Transverse colon (tissue), 4 donors: ENCODE measurements at regions not wholly inside any gene's neighbourhood (a gene's known extent, or its start where the extent isn't known, plus 50 kb on each side); places are given as distances from the start of the nearest gene placed in this dataset.
A peak's percentile ranks its signal among the peaks of the same experiment; 100 is the strongest.

Source experiments
- DNase-seq: peaks from one replicate; pipeline ENCODE4 v3.0.0-alpha.2; 2019
- H3K27ac ChIP-seq, 4 donors: fragments of 200-600 bp; sonication (generic); 2 replicates each; pipeline ENCODE4 v1.5.1; 2016 to 2018; ENCODE audit warnings: inconsistent platforms in 4 of 4
- H3K27me3 ChIP-seq: fragments of 200-600 bp; sonication (generic); 2 replicates; pipeline ENCODE4 v1.5.1; 2017; ENCODE audit warnings: inconsistent platforms
- H3K36me3 ChIP-seq, 4 donors: fragments of 200-600 bp; sonication (generic); 2 replicates each; pipeline ENCODE4 v1.5.1; 2017 to 2019; ENCODE audit warnings: inconsistent platforms in 4 of 4
- H3K4me1 ChIP-seq, 4 donors: fragments of 200-600 bp; sonication (generic); 2 replicates each; pipeline ENCODE4 v1.5.1; 2017 to 2020; ENCODE audit warnings: inconsistent platforms in 4 of 4
- H3K4me3 ChIP-seq, 4 donors: fragments of 200-600 bp; sonication (generic); 1 replicate in 1 of 4; 2 replicates in 3 of 4; pipeline versions ENCODE4 v1.5.1 to v1.6.1; 2017 to 2019; ENCODE audit warnings: inconsistent platforms in 4 of 4
- H3K9me3 ChIP-seq, 2 donors: fragments of 200-600 bp; sonication (generic); 2 replicates each; pipeline ENCODE4 v1.5.1; 2017 to 2019; ENCODE audit warnings: inconsistent platforms in 2 of 2
- CTCF ChIP-seq, 5 experiments: fragments of 200-600 bp in 3 of 5; fragments of 450-650 bp in 2 of 5; sonication (generic) in 3 of 5; IDR thresholded peaks; 1 replicate in 2 of 5; 2 replicates in 3 of 5; pipeline ENCODE4 v1.5.1; 2016 to 2017; ENCODE audit warnings: antibody characterized with exemption in 5 of 5, inconsistent platforms in 3 of 5, mild to moderate bottlenecking in 2 of 5, moderate library complexity in 1 of 5
- EP300 ChIP-seq: sonication (generic); formaldehyde crosslinking; IDR thresholded peaks from one replicate; pipeline ENCODE4 v1.6.1; 2017; ENCODE audit warnings: antibody characterized with exemption, low read depth
- POLR2A ChIP-seq: fragments of 450-650 bp; IDR thresholded peaks from one replicate; pipeline ENCODE4 v1.6.1; 2016; ENCODE audit warnings: antibody characterized with exemption, mild to moderate bottlenecking, moderate library complexity
- POLR2AphosphoS5 ChIP-seq, 3 donors: sonication (generic); formaldehyde crosslinking; IDR thresholded peaks; one replicate each; pipeline ENCODE4 v1.6.1; 2016; ENCODE audit warnings: antibody characterized with exemption in 3 of 3
- WGBS, 2 donors: methylation state at CpG; one replicate each; pipeline ENCODE4 v1.1.5; 2018; ENCODE audit warnings: low coverage in 1 of 2; 5-methylcytosine and 5-hydroxymethylcytosine counted together
- in situ Hi-C, 4 donors: fragments of 200-750 bp; cut with MboI; loops; one replicate each; pipeline versions ENCODE4 v1.15.0 to v1.15.1; 2017; ENCODE audit warnings: low sequenced_read_pairs in 3 of 4, low pct_ligation_motif_present in 1 of 4, low pct_unique_long_range_greater_than_20kb in 1 of 4
- intact Hi-C: fragments of 100-400 bp; cut with DNase I; formaldehyde crosslinking; loops from one replicate; pipeline ENCODE4 v1.15.1; 2023; ENCODE audit warnings: low total_unique reads

- WGBS, 2 donors = 70 to 76% methylated on average over 7 to 9 of the region's 9 CpGs
- peaks cover 100% of the 10 kb centered on the region for H3K27me3 ChIP-seq
These were observed 202.0 kb upstream of the ZNF184 start for GRCh38 chr6:27674882-27675281.

DNA sequence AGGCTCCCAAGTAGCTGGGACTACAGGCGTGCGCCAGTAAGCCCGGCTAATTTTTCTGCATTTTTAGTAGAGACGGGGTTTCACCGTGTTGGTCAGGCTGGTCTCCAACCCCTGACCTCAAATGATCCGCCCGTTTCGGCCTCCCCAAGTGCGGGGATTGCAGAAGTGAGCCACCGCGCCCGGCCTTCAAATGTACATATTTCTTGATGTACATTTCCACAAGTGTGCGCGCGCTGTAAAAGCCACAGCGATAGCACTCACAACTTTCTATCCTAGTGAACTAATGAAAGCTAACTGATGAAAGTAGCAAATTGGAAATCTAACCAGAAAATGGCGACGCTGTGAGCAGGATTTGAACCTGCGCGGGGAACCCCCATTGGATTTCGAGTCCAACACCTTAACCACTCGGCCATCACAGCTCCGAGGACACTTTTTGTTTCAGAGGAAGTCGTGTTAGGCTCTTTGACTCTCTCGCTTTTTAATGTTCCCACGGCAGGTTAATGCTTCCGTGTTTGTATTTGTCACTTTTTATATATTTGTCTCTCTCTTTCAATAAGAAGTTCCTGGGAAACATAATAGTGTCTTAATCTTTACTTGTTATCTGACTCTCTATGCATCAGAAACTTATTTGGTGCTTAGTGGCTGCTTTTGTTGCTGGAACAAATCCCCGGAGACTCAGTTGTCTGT is 199.4 kb upstream of the ZNF184 start:
- peaks cover 100% of the 10 kb centered on the region for H3K27me3 ChIP-seq
- H3K27ac ChIP-seq = no peak overlapping the region
- no peaks in the 10 kb centered on the region for H3K36me3 ChIP-seq
- in situ Hi-C loops (no loop called here), intact Hi-C loops (no loop called here)
- H3K4me3 ChIP-seq = no peak overlapping the region
- no peak for TF ChIP-seq POLR2A
- TF ChIP-seq CTCF (IDR thresholded peaks at IDR 0.05) = no peak
- no peak for TF ChIP-seq POLR2AphosphoS5 (IDR thresholded peaks at IDR 0.05)
- no peak for TF ChIP-seq EP300
- 7% methylated on average over 12 to 28 of the region's 28 CpGs for WGBS, 2 donors
- no peaks in the 10 kb centered on the region for H3K9me3 ChIP-seq
- peaks cover 0 to 12% (median 7%) of the 10 kb centered on the region in 4 donors for H3K4me1 ChIP-seq
- DNase-seq = peak; percentile 14

More at GRCh38 chr6:27674882-27675281, 202.0 kb upstream of the ZNF184 start:
- intact Hi-C loops = no loop called here
- H3K4me1 ChIP-seq = peaks cover 0 to 12% (median 5%) of the 10 kb centered on the region in 4 donors
- H3K9me3 ChIP-seq = no peaks in the 10 kb centered on the region
- in situ Hi-C loops = no loop called here
- H3K36me3 ChIP-seq = no peaks in the 10 kb centered on the region
- TF ChIP-seq POLR2A (no peak), CTCF (IDR thresholded peaks at IDR 0.05) (no peak), EP300 (no peak), POLR2AphosphoS5 (IDR thresholded peaks at IDR 0.05) (no peak)
- H3K27ac ChIP-seq = no peak overlapping the region
- H3K4me3 ChIP-seq = no peak overlapping the region
- DNase-seq = no peak

GRCh38 chr6:27669624-27670301 is 196.9 kb upstream of the ZNF184 start:
- H3K4me1 ChIP-seq = peaks cover 0 to 12% (median 7%) of the 10 kb centered on the region in 4 donors
- no peak overlapping the region for H3K4me3 ChIP-seq
- no peak for TF ChIP-seq EP300
- no peak for TF ChIP-seq POLR2A
- TF ChIP-seq CTCF (IDR thresholded peaks at IDR 0.05) = no peak
- no peak for TF ChIP-seq POLR2AphosphoS5 (IDR thresholded peaks at IDR 0.05)
- H3K9me3 ChIP-seq = no peaks in the 10 kb centered on the region
- DNase-seq = no peak
- H3K36me3 ChIP-seq = no peaks in the 10 kb centered on the region
- H3K27me3 ChIP-seq = peaks cover 100% of the 10 kb centered on the region
- intact Hi-C loops (no loop called here), in situ Hi-C loops (loop anchor here in 1 of 4 donors (10.0 kb wide), 1 partner anchor 375 kb away; no protein-coding TSS in a partner anchor)
- no peak overlapping the region for H3K27ac ChIP-seq
- WGBS, 2 donors = 21 to 29% methylated on average over 13 to 18 of the region's 18 CpGs

DNA sequence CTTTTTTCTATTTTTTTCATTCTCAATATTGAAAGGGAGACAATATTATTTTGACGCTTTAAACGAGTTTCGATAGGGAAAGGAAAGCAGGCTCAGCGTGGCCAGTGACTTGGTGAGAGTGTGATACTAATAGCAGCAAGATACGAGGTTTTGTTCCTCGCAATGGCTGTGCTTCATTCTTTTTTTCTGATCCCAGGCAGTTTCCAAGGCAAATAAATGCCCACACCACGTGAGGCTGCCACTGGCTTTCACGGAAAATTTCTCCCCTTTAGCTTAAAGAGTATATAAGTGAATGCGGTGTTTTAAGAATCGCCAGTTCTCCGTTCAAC is 196.4 kb upstream of the ZNF184 start:
- no peak for DNase-seq
- no peak overlapping the region for H3K4me3 ChIP-seq
- H3K36me3 ChIP-seq = no peaks in the 10 kb centered on the region
- no peak for TF ChIP-seq CTCF (IDR thresholded peaks at IDR 0.05)
- TF ChIP-seq EP300 = no peak
- TF ChIP-seq POLR2A = no peak
- TF ChIP-seq POLR2AphosphoS5 (IDR thresholded peaks at IDR 0.05) = no peak
- no peaks in the 10 kb centered on the region for H3K9me3 ChIP-seq
- intact Hi-C loops (no loop called here), in situ Hi-C loops (loop anchor here in 1 of 4 donors (10.0 kb wide), 1 partner anchor 374 kb away; no protein-coding TSS in a partner anchor)
- peaks cover 0 to 12% (median 7%) of the 10 kb centered on the region in 4 donors for H3K4me1 ChIP-seq
- peaks cover 97% of the 10 kb centered on the region for H3K27me3 ChIP-seq
- 13 to 15% methylated on average over 9 to 11 of the region's 11 CpGs for WGBS, 2 donors
- no peak overlapping the region for H3K27ac ChIP-seq
